GM19238 (cell line): ENCODE measurements at regions not wholly inside any gene's neighbourhood (a gene's known extent, or its start where the extent isn't known, plus 50 kb on each side); places are given as distances from the start of the nearest gene placed in this dataset.
"Not testable (repeated sequence)": the region's sequence is repeated elsewhere in the genome, so short reads cannot be mapped to it uniquely, and the experiment has no call there.

ENCODE experiments used
- DNase-seq: peaks from one replicate; pipeline ENCODE4 v3.0.0; 2011; ENCODE audit warnings: low spot score; ENCODE audit not compliant: insufficient read length

DNA sequence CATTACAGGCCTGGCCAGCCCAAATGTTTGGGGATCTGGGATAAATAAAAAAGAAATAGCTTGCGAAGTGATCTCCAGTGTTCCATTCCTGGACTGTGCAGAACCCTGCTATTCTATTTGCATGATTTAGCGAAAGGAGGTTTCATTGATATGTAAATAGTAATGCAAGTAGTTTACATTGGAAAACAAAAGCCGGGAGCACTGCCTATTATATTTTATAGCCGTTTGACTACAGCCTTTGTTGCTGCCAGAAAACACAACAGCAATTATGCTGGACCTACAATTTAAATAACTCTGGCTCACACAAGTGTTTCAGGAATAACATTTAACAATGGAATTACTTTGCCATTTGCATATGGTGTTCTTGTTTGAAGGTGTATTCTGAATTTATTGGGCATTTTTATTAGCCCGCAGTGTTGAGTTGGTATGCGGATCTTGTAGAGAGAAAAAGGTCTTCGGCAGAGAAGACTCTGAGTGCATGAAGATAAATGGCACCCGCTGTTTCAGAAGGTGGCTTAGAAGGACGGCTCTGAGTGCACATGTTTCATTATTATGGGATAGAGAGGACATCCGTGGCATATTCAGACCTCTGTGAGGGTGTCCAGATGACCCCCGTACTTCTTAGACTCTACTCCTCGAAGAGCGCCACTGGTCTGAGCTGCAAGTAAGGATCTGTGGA is 315.0 kb downstream of the BRD1 start:
- no peak for DNase-seq

DNA sequence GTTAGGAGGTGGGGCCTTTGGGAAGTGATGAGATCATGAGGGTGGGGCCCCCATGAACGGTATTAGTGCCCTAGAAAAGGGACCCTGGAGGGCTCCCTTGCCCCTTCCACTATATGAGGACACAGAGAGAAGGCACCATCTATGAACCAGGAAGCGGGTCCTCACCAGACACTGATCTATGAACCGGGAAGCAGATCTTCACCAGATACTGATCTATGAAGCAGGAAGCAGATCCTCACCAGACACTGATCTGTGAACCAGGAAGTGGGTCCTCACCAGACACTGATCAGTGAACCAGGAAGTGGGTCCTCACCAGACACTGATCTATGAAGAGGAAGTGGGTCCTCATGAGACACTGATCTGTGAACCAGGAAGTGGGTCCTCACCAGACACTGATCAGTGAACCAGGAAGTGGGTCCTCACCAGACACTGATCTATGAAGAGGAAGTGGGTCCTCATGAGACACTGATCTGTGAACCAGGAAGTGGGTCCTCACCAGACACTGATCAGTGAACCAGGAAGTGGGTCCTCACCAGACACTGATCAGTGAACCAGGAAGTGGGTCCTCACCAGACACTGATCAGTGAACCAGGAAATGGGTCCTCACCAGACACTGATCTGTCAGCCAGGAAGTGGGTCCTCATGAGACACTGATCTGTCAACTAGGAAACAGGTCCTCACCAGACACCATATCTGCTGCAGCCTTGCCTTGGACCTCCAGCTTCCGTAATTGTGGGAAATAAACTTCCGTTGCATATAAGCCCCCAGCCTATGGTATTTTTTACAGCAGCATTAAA is 316.1 kb downstream of the BRD1 start:
- DNase-seq, result not testable (repeated sequence)

DNA sequence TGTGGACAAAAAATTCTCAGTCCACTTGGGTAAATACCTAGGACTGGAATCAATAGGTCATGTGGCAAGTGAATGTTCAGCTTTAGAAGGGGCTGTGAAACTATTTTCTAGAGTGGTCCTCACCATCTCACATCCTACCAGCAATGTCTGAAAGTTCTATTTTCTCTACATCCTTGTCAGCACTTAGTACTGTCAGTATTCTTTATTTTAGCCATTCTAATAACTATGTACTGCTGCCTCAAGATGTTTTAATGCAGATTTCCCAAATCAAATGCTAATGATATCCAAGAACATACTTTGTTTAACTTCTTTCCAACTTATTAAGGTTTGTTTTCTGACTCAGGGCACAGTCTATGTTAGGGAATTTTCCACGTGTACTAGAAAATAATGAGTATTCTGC is 317.0 kb downstream of the BRD1 start:
- DNase-seq, result no peak

DNA sequence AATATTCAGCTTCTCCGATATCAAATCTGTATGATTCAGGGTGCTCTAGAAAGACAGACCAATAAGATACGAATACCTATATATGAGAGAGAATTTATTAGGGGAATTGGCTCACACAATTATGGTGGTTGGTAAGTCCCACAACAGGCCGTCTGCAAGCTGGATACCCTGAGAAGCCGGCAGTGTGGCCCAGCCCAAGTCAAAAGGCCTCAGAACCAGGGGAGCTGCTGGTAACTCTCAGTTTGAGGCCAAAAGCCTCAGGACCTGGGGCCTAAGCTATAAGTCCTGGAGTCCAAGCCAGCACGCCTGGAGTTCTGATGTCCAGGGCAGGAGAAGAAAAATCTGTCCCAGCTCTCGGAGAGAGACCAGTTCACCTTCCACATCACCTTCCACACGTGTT is 318.7 kb downstream of the BRD1 start:
- no peak for DNase-seq

DNA sequence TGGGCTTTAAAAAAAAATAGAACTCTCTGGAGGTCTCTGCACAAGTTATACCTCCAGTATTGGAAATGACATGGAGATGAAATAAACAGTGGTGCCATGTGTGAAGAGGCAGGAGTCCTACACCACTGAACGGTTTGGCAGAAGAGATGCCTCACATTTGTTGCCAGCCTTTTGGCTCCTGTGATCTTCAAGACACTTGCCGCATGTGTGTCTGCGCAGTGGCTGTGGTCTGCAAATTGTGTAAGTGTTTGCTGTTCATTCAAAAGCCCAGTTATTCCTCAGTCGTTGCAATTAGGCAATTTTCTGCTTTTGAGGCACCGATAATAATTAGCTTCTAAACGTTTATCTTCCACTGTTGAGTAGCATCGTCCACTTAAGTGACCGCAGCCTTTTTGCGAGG is 319.1 kb downstream of the BRD1 start:
- DNase-seq, result no peak

DNA sequence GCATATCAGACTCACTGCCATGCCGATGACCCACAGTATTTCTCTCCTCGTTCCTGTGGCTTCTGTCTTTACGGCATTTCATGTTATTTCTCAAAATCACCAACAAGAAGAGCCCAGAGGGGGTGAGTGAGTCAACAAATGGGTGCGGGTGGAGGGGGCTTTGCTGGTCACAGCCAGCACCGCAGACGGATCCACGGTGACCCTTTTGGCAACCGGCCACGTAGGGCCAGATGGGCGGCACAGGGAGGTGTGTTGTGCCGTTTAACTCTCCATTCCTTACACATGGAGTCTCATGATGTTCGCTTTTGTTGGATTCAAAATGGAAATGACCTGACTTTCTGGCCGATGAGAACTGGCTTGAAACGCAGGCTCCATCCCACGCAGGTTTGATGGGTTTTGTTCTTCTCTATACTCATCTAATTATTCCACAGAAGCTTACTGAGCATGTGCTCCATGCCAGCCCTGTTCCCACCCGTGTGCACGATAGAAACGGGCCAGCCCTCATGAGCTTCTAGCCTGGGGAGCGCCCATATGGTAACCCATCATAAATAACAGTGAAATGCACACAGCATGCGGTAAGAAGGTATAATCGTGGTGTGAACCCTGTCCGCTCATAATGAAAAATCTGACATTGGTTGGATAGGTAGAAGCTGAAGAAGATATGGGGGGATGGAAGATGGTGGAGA is 319.9 kb downstream of the BRD1 start:
- DNase-seq, result no peak

DNA sequence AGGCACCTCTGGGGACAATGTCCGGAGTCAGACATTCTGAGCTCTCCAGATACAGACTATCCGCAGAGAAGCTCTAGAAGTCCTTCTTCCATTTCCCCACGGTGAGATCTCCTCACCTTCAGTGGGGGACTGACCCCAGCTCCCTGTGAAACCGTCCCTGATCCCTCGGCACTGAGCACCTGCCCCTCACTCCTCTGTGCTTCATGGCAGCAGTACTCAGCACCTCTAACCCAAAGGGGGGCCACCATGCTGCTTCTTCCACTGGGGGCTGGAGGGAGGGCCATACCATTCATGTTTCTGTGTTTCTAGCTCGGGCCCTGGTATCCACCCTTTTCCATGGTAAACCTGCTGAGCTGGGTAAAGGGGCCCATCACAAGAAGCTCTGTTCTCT is 321.7 kb downstream of the BRD1 start:
- DNase-seq, result no peak

DNA sequence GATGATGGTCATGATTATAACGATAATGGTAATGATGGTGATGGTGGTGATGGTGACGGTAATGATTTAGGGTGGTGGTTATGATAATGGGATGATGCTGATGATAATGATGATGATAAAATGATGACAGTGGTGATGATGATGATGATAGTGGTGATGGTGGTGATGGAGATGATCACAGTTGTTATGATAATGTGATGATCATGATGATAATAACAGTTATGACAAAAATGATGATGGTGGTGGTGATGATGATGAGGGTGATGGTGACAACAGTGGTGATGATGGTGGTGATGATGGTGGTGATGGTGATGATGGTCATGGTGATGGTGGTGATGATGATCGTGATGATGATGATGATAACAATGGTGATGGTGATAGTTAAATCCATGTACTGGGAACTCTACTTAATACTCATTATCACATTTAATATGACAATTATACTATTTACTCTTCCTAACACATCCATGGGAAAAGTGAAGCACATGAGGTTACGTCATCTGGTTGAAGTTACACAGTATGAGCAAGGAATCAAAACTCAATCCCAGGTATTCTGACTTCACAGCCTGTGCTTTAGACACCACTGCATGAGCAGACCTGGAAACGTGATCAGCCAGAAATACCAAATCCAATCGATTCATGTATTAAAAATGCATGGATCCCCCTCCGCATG is 322.2 kb downstream of the BRD1 start:
- DNase-seq, result no peak

DNA sequence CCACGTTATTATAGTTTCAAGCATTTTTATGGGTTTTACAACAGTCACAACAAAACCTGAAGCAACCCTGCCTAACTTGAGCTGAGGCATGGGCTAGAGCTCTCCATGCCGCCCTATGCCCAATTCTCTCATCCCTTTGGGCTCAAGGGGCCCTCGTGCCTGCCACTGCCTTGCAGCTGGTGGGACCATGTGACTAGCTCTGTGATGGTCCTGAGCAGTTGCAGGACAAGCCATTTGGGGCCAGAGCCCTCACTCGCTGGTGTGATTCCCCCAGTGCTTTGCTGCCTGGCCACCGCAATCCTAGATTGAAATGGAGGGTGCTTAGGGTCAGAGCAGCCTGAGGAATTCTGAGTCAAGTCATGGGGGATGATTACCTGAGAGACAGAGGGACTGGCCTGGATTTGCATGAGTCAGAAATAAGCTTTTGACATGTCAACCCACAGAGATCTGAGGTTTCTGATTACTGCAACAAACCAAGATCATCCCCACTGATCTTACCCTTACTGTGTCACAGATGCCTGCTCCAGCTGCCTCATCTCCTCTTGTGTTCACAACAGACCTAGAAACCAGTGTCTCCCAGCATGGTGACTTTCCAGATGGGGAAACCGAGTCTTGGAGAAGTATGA is 323.7 kb downstream of the BRD1 start:
- DNase-seq, result no peak

DNA sequence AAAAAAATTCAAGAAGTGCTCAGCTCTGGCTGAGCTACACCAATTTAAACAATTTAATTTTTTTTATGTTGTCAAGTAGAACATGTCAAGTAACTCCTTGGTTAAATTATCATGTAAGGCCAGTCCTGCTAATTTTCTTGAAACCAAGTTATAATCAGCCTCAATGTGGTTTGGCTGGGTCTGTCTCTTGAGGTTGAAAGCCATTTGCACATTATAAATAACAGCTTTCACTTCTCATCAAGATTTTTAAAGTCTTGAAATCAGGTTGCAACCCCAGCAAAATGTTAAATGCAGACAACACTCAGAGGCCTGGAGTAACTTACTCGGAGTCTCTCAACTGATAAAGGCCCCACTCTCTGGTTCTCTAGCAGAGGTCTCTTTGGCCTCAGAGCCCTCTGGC is 324.4 kb downstream of the BRD1 start:
- DNase-seq, result no peak

DNA sequence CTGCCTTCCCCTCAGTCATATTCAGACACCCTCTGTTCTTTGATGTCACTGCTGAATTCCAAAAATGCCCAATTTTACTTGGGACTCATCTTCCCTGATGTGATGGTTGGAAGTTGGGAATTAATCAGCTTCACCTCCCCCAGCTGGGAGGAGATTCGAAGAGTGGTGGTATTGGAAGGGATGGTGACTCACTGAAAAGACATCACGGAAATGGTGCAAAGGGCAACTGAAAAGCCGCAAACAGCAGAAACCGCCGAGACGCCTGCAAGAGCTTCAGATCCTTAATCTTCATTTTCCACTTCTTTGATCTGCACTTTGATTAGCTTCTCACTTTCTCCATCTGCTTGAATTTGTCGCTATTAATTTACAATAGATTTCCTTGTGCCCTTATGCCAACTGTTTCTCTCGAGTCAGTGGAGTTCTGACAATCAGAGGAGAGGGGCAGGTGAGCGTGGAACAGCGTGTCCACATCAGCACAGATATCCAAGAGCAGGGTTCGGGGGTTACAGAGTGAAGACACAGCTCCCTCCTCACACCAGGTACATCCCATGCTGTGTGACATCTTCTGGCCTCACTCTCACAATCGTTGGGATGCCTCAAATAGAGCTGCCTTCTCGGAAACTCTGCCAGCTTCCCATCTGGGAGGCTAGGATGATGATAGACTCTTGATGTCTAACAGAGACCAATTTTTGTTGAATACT is 325.4 kb downstream of the BRD1 start:
- DNase-seq, result no peak

DNA sequence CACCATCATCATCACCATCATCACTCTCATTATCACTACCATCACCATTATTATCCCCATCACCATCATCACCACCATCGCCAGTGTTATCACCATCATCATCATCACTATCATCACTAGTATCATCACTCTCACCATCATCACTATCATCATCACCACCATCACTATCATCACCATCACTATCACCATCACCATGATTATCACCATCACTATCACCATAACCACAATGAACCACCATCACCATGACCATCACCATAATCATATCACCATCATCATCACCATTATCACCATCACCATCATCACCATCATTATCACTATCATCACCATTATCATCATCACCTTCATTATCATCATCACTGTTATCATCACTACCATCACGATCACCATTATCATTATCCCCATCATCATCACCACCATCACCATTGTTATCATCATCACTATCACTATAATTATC is 326.7 kb downstream of the BRD1 start:
- DNase-seq, result no peak

DNA sequence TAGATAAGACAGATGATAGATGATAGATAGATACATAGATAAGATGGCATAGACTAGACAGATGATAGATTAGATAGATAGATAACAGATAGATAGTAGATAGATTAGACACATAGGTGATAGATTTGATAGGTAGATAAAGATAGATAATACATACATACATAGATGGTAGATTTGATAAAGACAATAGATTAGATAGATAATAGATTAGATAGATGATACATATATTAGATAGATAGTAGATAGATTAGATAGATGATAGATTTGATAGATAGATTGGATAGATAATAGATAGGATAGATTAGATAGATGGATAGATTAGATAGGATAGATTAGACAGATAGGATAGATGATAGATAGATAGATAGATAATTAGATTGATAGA is 327.6 kb downstream of the BRD1 start:
- DNase-seq, result no peak

DNA sequence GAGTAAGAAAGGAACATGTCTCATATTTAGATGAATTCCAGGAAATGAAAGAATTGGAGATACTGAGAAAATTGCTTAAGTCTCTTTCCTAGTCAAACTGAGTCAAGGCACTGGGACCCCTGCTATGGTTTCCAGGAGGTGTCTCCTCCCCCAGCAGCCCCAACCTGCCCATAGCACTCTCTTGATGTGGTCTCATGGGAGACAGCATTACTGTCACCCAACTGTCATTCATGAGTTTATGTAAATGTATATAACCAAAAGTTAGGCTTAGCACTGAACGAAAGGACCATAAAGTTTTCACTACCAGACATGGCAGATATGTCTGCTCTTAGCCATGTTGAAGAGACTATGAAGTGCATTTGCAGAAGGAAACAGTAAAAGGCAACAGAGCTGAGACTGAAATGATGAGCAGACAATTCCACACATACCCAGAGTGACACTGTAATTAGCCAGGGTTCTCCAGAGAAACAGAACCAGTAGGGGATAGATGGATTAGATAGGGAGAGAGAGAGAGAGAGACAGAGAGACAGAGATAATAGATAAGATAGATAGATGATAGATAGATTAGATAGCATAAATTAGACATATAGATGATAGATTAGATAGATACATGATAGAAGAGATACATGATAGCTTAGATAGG is 328.1 kb downstream of the BRD1 start:
- no peak for DNase-seq

DNA sequence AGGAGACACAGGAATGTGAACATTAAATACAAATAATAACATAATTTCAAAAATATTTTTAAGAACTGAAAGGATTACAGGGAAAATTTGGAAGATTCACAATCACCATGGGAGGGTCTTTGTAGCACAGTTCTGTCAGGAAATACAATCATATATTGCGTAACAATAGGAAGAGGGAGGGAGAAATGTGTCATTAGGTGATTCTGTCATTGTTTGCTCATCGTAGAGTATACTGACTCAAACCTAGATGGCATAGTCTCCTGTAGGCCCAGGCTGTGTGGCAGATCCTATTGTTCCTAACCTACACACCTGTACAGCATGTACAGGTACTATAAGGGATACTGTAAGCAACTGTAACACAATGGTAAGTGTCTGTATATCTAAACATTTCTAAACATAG is 330.4 kb downstream of the BRD1 start:
- no peak for DNase-seq

DNA sequence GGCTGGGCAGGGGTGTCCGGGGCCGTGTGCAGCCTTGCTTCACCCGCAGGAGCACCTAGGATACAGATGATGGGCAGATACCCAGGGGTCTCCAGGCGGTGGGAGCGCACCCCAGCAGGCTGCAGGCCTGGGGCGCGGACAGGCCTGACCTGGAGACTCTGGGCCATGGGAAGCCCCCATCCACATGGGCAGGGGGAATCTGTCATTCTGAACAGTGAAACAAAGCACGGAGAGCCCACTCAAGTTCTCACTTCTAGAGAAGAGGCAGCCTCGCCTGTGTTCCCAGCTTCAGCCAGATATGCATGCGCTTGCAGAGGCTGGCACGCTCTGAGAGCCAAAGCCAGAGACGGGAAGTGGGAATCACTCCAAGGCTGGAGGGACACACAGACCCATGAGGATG is 333.1 kb downstream of the BRD1 start:
- no peak for DNase-seq

DNA sequence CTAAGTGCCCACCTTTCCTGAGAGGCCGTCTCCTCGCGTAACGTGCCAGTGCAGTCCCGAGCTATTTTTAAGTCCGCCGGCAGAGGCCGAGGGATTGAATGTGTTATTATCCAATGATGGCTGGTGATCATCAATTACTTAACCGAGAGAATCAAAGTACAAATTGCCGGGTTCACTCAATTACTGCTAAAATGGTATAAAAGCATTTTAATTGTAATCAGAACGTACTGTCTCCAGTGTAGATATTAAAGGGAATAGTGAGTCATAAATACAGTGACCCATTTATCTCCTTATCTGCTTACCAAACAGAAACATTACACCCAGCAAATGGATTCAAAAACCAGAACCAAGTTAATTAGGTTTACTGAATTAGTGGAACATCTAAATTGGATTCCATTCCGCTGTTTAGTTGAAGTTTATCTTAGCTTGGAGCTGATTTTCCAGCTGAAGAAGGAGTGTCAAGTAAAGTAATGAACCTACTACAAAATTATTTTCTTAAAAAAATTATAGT is 334.9 kb downstream of the BRD1 start:
- no peak for DNase-seq

DNA sequence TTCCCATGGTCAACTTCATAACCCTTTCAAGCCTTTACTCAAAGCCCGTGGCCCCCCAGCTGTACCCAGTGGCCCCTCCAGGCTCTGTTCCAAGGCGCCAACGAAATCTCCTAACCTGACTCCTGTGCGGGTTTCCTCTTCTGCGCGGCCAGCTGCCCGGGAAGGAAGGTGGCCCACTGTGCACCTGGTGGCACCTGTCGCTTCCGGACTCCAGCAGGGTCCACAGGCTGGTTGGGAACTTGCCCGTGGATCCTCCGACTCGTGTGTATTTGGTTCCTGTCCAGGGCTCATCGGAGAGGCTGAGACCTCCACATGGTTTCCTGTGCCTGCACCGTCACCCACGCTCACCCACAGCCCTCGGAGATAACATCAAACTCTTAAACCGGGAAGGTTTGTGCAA is 335.4 kb downstream of the BRD1 start:
- DNase-seq, result no peak

DNA sequence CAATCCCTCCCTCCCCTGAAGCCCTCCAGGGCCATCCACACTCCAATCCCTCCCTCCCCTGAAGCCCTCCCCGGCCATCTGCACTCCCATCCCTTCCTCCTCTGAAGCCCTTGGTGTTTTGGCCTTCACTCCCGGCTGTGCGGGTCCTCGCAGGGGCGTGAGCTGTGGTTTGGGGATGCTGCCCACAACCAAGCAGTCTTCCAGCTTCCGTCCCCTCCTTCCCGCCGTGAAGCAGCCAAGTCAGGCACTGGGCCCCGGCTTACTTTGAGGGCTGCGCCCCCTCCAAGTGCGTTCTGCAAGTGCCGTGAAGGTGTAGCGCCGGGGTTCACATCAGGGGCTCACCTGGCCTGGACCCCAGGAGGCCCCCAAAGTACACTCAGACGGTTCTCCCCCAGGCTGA is 335.9 kb downstream of the BRD1 start:
- DNase-seq, result no peak

DNA sequence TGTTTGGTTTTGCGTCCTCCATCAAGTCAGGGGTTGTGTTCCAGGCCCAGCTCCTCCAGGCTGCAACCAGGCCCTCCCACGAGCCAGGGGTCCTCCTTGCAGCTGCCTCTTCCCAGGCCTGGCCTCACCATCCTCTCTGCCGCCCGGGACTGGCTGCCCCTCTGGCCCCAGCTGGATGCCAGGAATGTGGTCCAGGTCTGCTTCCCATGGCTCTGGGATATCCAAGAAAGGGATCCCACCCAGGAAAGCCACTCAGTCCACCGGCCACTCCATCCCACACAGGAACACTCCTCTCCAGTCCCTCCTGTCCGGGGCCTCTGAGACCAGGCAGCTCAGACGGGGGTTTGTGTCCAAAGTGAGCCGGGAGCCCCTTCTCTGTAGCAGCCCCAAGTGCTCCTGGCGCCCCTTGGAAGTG is 336.4 kb downstream of the BRD1 start:
- DNase-seq, result no peak
